GM18511 (cell line): ENCODE measurements at regions not wholly inside any gene's neighbourhood (a gene's known extent, or its start where the extent isn't known, plus 50 kb on each side); places are given as distances from the start of the nearest gene placed in this dataset.
"Not testable (repeated sequence)": the region's sequence is repeated elsewhere in the genome, so short reads cannot be mapped to it uniquely, and the experiment has no call there.

ENCODE experiments used
- ATAC-seq: cut with Tn5 transposase; IDR thresholded peaks from one replicate; pipeline ENCODE4 v1.9.1; 2021; ENCODE audit warnings: mild to moderate bottlenecking, moderate library complexity; ENCODE audit not compliant: unreplicated experiment

GRCh38 chr16:55015181-55015913 is 84.7 kb downstream of the IRX5 start:
- no peak for ATAC-seq

GRCh38 chr16:55016515-55016914 is 85.8 kb downstream of the IRX5 start:
- no peak for ATAC-seq

- no peak for ATAC-seq
Measured at GRCh38 chr16:55017321-55017720, 86.7 kb downstream of the IRX5 start.

GRCh38 chr16:55018881-55019280 is 88.2 kb downstream of the IRX5 start:
- no peak for ATAC-seq

- no peak for ATAC-seq
Measured at GRCh38 chr16:55019419-55020131, 88.9 kb downstream of the IRX5 start.

GRCh38 chr16:55021595-55022475 is 91.2 kb downstream of the IRX5 start:
- ATAC-seq, result no peak

GRCh38 chr16:55027260-55027659 is 96.6 kb downstream of the IRX5 start:
- not testable (repeated sequence) for ATAC-seq

GRCh38 chr16:55029509-55029908 is 98.8 kb downstream of the IRX5 start:
- no peak for ATAC-seq

GRCh38 chr16:55030944-55031343 is 100.3 kb downstream of the IRX5 start:
- no peak for ATAC-seq

- ATAC-seq, result no peak
Measured at GRCh38 chr16:55031481-55031880, 100.8 kb downstream of the IRX5 start.

GRCh38 chr16:55033225-55034156 is 102.8 kb downstream of the IRX5 start:
- ATAC-seq, result no peak

GRCh38 chr16:55035029-55035428 is 104.4 kb downstream of the IRX5 start:
- ATAC-seq, result no peak

GRCh38 chr16:55035956-55036355 is 105.3 kb downstream of the IRX5 start:
- ATAC-seq, result no peak

- no peak for ATAC-seq
Measured at GRCh38 chr16:55036371-55036821, 105.7 kb downstream of the IRX5 start.

- no peak for ATAC-seq
Measured at GRCh38 chr16:55037046-55037445, 106.4 kb downstream of the IRX5 start.

- no peak for ATAC-seq
Measured at GRCh38 chr16:55037966-55038365, 107.3 kb downstream of the IRX5 start.

- ATAC-seq, result no peak
Measured at GRCh38 chr16:55039042-55039441, 108.4 kb downstream of the IRX5 start.

GRCh38 chr16:55039511-55039910 is 108.8 kb downstream of the IRX5 start:
- no peak for ATAC-seq

GRCh38 chr16:55039931-55040330 is 109.3 kb downstream of the IRX5 start:
- ATAC-seq, result no peak

- ATAC-seq, result no peak
Measured at GRCh38 chr16:55040366-55041086, 109.9 kb downstream of the IRX5 start.
